Epidermal melanocyte (primary cell): ENCODE measurements at regions not wholly inside any gene's neighbourhood (a gene's known extent, or its start where the extent isn't known, plus 50 kb on each side); places are given as distances from the start of the nearest gene placed in this dataset.

Experiments used
- DNase-seq: peaks from one replicate; pipeline ENCODE4 v3.0.0; 2011; ENCODE audit warnings: low spot score; ENCODE audit not compliant: insufficient read length

GRCh38 chr9:1951446-1951845, 63.7 kb upstream of the SMARCA2 start:
- DNase-seq: no peak

DNA sequence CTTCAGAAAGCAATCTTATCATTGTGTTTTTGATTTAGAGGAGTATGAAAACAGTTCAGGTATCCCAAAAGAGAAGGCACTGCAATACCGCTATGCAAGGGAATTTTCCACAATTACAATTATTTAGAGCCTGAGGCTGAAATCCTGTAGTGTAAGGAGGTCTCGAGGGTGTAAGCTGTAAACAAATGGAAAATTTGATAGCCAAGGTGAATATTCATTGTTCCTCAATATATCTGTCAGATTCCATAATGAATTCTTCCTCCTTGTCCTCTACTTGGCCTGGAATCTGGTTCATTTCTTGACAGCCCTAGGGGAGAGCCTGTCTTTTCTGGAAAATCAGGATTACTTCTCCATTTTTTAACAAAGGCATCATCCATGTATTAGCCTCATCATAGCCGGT, 63.1 kb upstream of the SMARCA2 start:
- DNase-seq: no peak

DNA sequence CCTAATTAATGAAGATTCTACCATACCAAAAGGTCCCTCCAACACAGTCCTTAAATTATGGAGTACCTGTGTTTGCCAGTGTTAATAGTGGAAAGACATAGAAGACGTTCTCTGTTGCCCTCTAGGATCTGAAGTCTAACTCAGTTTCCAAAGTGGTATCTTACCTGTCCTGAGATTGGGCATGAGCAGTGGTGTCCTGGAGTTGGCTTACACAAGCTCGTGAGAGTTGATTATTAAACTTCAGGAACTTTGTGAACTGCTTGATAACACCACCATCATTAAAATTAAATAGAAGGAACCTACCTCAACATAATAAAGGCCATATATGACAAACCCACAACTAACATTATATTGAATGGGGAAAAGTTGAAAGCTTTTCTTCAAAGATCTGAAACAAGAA, 60.9 kb upstream of the SMARCA2 start:
- no peak for DNase-seq

DNA sequence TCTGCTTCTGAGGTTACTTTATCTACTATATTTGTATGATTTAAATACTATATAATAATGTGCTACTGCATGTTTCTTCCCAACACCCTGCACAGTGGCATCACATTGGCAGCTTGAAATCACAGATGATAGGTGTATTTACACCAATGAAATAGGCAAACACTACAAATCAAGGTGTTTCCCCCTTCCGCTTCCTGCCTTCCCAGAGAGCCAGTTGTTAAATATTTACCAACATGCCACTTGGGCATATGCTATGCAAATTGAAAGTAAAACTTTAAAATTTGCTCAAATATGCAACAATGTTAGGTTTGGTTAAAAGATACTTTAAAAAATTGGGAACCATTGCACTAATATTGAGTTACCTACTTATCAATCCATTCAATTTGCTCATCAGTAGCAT, 58.2 kb upstream of the SMARCA2 start:
- DNase-seq: no peak

GRCh38 chr9:1957856-1958255, 57.3 kb upstream of the SMARCA2 start:
- no peak for DNase-seq

- no peak for DNase-seq
These were observed 55.8 kb upstream of the SMARCA2 start for GRCh38 chr9:1959371-1959770.

- DNase-seq: no peak
These were observed 54.7 kb upstream of the SMARCA2 start for GRCh38 chr9:1960342-1961042.

- no peak for DNase-seq
These were observed 53.0 kb upstream of the SMARCA2 start for GRCh38 chr9:1962122-1962521.

DNA sequence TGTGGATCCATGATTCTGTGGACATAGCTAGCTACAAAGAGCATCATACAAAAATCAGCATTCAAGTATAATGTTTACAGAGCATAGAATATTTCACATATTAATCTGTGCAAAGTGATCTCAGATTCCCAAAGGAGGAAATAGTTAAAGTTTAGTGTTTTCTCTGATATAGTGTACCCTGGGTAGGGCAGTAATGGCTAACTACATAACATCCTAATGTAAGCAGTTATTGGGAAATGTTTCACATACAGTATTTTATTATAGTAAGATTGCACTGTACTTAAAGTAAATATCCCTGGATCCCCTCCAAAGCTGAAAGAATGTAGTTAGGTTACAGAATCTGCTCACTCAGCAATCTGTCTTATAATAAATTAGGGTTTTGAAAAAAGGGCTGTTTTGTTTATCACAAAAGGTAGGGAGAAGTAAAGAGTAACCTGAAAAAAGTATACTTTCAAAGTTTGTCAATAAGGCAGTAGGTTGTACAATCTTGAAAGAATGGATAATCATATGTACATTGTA, 52.5 kb upstream of the SMARCA2 start:
- DNase-seq: no peak

DNA sequence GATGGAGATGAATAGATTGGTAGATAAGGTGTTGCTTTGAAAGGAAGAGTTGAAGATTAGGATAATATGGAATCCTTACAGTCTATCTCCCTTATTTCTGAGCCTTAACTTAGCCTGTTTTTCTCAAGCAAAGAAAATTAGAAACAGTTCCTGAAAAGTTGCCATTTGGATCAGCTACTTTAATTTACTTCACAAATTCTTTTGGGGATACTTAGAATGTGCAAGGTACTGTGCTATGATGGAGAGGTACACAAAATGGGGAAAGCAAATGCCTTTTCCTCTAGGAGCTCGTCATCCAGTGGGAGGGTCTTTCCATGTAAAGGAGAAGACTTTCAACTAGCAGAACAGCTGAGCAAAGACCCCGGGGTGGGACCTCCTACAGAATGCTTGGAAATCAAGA, 51.1 kb upstream of the SMARCA2 start:
- DNase-seq: no peak
